ENCODE measurements at regions not wholly inside any gene's neighbourhood (a gene's known extent, or its start where the extent isn't known, plus 50 kb on each side); places are given as distances from the start of the nearest gene placed in this dataset.
"Not testable (repeated sequence)": the region's sequence is repeated elsewhere in the genome, so short reads cannot be mapped to it uniquely, and the experiment has no call there.

GRCh38 chrX:138853936-138854335, 142.4 kb upstream of the FGF13 start:
- DNase-seq, result no peak

GRCh38 chrX:138849521-138849920, 138.0 kb upstream of the FGF13 start:
- no peak for DNase-seq

- no peak for DNase-seq
Observed at GRCh38 chrX:138847930-138848329, 136.4 kb upstream of the FGF13 start.

- no peak for DNase-seq
Observed at GRCh38 chrX:138845786-138846185, 134.3 kb upstream of the FGF13 start.

- DNase-seq, result not testable (repeated sequence)
Observed at GRCh38 chrX:138807400-138807799, 95.9 kb upstream of the FGF13 start.

GRCh38 chrX:138794246-138794645, 82.7 kb upstream of the FGF13 start:
- DNase-seq, result no peak

- no peak for DNase-seq
Observed at GRCh38 chrX:138791551-138791950, 80.0 kb upstream of the FGF13 start.

GRCh38 chrX:138788771-138789170, 77.3 kb upstream of the FGF13 start:
- no peak for DNase-seq

GRCh38 chrX:138778576-138778909, 67.0 kb upstream of the FGF13 start:
- DNase-seq, result not testable (repeated sequence)

- DNase-seq, result not testable (repeated sequence)
Observed at GRCh38 chrX:138777908-138778575, 66.5 kb upstream of the FGF13 start.

- DNase-seq, result no peak
Observed at GRCh38 chrX:138777230-138777629, 65.7 kb upstream of the FGF13 start.

- no peak for DNase-seq
Observed at GRCh38 chrX:138775517-138775916, 64.0 kb upstream of the FGF13 start.

GRCh38 chrX:138771047-138771446, 59.5 kb upstream of the FGF13 start:
- no peak for DNase-seq

- DNase-seq, result no peak
Observed at GRCh38 chrX:138769918-138770317, 58.4 kb upstream of the FGF13 start.

GRCh38 chrX:138765051-138765450, 53.5 kb upstream of the FGF13 start:
- DNase-seq, result no peak

GRCh38 chrX:138763761-138764160, 52.2 kb upstream of the FGF13 start:
- no peak for DNase-seq

GRCh38 chrX:138761380-138761779, 49.9 kb upstream of the FGF13 start:
- DNase-seq, result no peak

Measured in GF-D8 (cell line).